ENCODE measurements at regions not wholly inside any gene's neighbourhood (a gene's known extent, or its start where the extent isn't known, plus 50 kb on each side); places are given as distances from the start of the nearest gene placed in this dataset.

DNA sequence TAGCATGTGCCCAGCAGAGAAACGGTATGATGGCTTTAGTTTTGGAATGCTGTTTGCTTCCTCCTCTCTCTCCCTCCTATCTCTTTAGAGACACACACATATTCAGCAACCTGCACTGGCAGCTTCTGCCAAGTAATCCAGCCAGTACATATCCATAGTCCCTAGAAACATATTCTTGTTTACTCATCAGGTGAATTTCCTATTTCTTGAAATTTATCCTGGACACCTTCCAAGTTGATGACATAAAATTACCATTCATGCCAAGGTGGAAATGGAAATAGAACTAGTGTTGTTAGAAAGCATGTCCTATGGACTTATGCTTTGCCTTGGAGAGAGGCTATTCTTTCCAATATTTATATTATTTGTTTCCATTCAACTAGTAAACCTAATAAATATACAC lies 50.9 kb upstream of the RGPD4 start:
- TF ChIP-seq EZH2 (IDR thresholded peaks at IDR 0.05; ENCODE audit: borderline replicate concordance, insufficient read depth, low read length, poor library complexity, severe bottlenecking) (no peak), TAF1 (IDR thresholded peaks at IDR 0.05; ENCODE audit: low read depth) (no peak), SMC3 (conservative IDR thresholded peaks at IDR 0.05; ENCODE audit: poor library complexity) (no peak), RAD21 (conservative IDR thresholded peaks at IDR 0.05) (no peak), EP300 (conservative IDR thresholded peaks at IDR 0.05; ENCODE audit: poor library complexity, severe bottlenecking) (no peak), POLR2AphosphoS5 (IDR thresholded peaks at IDR 0.05) (no peak)
- TF ChIP-seq, protein P1, sequence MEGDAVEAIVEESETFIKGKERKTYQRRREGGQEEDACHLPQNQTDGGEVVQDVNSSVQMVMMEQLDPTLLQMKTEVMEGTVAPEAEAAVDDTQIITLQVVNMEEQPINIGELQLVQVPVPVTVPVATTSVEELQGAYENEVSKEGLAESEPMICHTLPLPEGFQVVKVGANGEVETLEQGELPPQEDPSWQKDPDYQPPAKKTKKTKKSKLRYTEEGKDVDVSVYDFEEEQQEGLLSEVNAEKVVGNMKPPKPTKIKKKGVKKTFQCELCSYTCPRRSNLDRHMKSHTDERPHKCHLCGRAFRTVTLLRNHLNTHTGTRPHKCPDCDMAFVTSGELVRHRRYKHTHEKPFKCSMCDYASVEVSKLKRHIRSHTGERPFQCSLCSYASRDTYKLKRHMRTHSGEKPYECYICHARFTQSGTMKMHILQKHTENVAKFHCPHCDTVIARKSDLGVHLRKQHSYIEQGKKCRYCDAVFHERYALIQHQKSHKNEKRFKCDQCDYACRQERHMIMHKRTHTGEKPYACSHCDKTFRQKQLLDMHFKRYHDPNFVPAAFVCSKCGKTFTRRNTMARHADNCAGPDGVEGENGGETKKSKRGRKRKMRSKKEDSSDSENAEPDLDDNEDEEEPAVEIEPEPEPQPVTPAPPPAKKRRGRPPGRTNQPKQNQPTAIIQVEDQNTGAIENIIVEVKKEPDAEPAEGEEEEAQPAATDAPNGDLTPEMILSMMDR (IDR thresholded peaks at IDR 0.05; ENCODE audit: poor library complexity, severe bottlenecking), result no peak
